MM.1S (cell line): ENCODE measurements at regions not wholly inside any gene's neighbourhood (a gene's known extent, or its start where the extent isn't known, plus 50 kb on each side); places are given as distances from the start of the nearest gene placed in this dataset.

Experiments
- DNase-seq: peaks from one replicate; pipeline ENCODE4 v3.0.0-alpha.2; 2015
- H2AFZ ChIP-seq: fragments of 300-600 bp; sonication (generic); 2 replicates; pipeline ENCODE4 v1.6.0; 2016; ENCODE audit warnings: antibody characterized with exemption, low read length
- H3F3A ChIP-seq: fragments of 300-600 bp; sonication (generic); 2 replicates; pipeline ENCODE4 v1.6.1; 2016; ENCODE audit warnings: mild to moderate bottlenecking, antibody characterized with exemption, low read length, moderate library complexity, mixed read lengths; ENCODE audit not compliant: insufficient read depth
- H3K27ac ChIP-seq: fragments of 300-600 bp; sonication (generic); 2 replicates; pipeline ENCODE4 v1.5.1; 2016; ENCODE audit warnings: mild to moderate bottlenecking, low read length
- H3K27me3 ChIP-seq: fragments of 300-600 bp; sonication (generic); replicated peaks from 2 replicates; pipeline ENCODE4 v1.6.0; 2016; ENCODE audit warnings: low read length; ENCODE audit not compliant: insufficient read depth
- H3K36me3 ChIP-seq: fragments of 300-600 bp; sonication (generic); replicated peaks from 2 replicates; pipeline ENCODE4 v1.6.1; 2016; ENCODE audit warnings: mild to moderate bottlenecking, low read length, mixed read lengths; ENCODE audit not compliant: insufficient read depth
- H3K4me1 ChIP-seq: fragments of 300-600 bp; sonication (generic); 2 replicates; pipeline ENCODE4 v1.6.1; 2016; ENCODE audit warnings: low read length, mixed read lengths
- H3K4me2 ChIP-seq: fragments of 300-600 bp; sonication (generic); 2 replicates; pipeline ENCODE4 v1.6.0; 2016; ENCODE audit warnings: low read depth, low read length
- H3K4me3 ChIP-seq: fragments of 300-600 bp; sonication (generic); 2 replicates; pipeline ENCODE4 v1.5.1; 2016; ENCODE audit warnings: low read length, mixed read lengths
- H3K79me2 ChIP-seq: fragments of 300-600 bp; sonication (generic); 2 replicates; pipeline ENCODE4 v1.6.1; 2016; ENCODE audit warnings: mixed run types, low read length, mixed read lengths
- H3K9ac ChIP-seq: fragments of 300-600 bp; sonication (generic); 2 replicates; pipeline ENCODE4 v1.6.1; 2016; ENCODE audit warnings: low read length, mixed read lengths
- H3K9me2 ChIP-seq: fragments of 300-600 bp; sonication (generic); replicated peaks from 2 replicates; pipeline ENCODE4 v1.6.1; 2016; ENCODE audit warnings: mild to moderate bottlenecking, low read length, mixed read lengths; ENCODE audit not compliant: insufficient read depth
- H3K9me3 ChIP-seq: fragments of 300-600 bp; sonication (generic); replicated peaks from 2 replicates; pipeline ENCODE4 v1.6.1; 2016; ENCODE audit warnings: mild to moderate bottlenecking, low read length, mixed read lengths; ENCODE audit not compliant: insufficient read depth
- H4K20me1 ChIP-seq: fragments of 300-600 bp; sonication (generic); 2 replicates; pipeline ENCODE4 v1.6.1; 2016; ENCODE audit warnings: mild to moderate bottlenecking, low read length, moderate library complexity, mixed read lengths; ENCODE audit not compliant: insufficient read depth
- CTCF ChIP-seq: fragments of 300-600 bp; sonication (generic); IDR thresholded peaks from 2 replicates; pipeline ENCODE4 v1.5.1; 2016; ENCODE audit warnings: antibody characterized with exemption, low read length, mixed read lengths
- EZH2 ChIP-seq: fragments of 300-600 bp; sonication (generic); optimal IDR thresholded peaks from 2 replicates; pipeline ENCODE3; 2017; ENCODE audit warnings: low read depth, mild to moderate bottlenecking, antibody characterized with exemption, low read length, mixed read lengths
- EZH2phosphoT487 ChIP-seq: fragments of 300-600 bp; sonication (generic); IDR thresholded peaks from 2 replicates; pipeline ENCODE4 v1.6.1; 2018; ENCODE audit warnings: antibody characterized with exemption, low read length

DNA sequence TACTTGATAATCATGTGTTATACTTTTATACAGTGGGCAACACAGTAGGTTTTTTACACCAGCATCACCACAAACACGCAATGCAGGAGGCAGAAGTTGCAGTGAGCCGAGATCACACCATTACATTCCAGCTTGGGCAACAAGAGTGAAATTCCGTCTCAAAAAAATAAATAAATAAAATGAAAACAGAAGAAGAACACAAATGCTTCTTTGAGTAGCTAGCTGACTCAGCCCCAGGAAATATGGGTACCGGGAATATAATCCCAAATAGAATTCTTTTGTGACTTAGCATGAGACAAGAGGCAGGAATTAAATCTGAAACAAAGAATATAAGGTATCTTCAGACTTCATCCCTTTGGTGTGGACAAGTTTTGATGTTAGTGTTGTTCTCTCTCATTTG lies 164.2 kb upstream of the ATXN1 start:
- Histone ChIP-seq H3K9ac (no peak overlapping the region), H3K27ac (no peak overlapping the region), H3K9me3 (no peaks in the 10 kb centered on the region), H3F3A (no peaks in the 10 kb centered on the region), H2AFZ (no peak overlapping the region), H3K79me2 (no peaks in the 10 kb centered on the region), H3K4me3 (no peak overlapping the region), H4K20me1 (no peaks in the 10 kb centered on the region), H3K27me3 (no peaks in the 10 kb centered on the region), H3K4me1 (no peaks in the 10 kb centered on the region), H3K9me2 (no peaks in the 10 kb centered on the region), H3K36me3 (no peaks in the 10 kb centered on the region), H3K4me2 (no peak overlapping the region)
- TF ChIP-seq EZH2: no peak
- no peak for TF ChIP-seq EZH2phosphoT487
- no peak for TF ChIP-seq CTCF
- DNase-seq: no peak

GRCh38 chr6:16922282-16922681 lies 161.0 kb upstream of the ATXN1 start:
- no peak overlapping the region for H2AFZ ChIP-seq
- H3K4me2 ChIP-seq: no peak overlapping the region
- no peak overlapping the region for H3K27ac ChIP-seq
- no peaks in the 10 kb centered on the region for H3K9me3 ChIP-seq
- H3K4me1 ChIP-seq: no peaks in the 10 kb centered on the region
- no peaks in the 10 kb centered on the region for H3K9me2 ChIP-seq
- H3K79me2 ChIP-seq: no peaks in the 10 kb centered on the region
- H3F3A ChIP-seq: no peaks in the 10 kb centered on the region
- TF ChIP-seq EZH2: no peak
- TF ChIP-seq CTCF: no peak
- TF ChIP-seq EZH2phosphoT487: no peak
- no peaks in the 10 kb centered on the region for H3K36me3 ChIP-seq
- no peaks in the 10 kb centered on the region for H4K20me1 ChIP-seq
- no peaks in the 10 kb centered on the region for H3K27me3 ChIP-seq
- no peak overlapping the region for H3K4me3 ChIP-seq
- DNase-seq: no peak
- no peak overlapping the region for H3K9ac ChIP-seq

DNA sequence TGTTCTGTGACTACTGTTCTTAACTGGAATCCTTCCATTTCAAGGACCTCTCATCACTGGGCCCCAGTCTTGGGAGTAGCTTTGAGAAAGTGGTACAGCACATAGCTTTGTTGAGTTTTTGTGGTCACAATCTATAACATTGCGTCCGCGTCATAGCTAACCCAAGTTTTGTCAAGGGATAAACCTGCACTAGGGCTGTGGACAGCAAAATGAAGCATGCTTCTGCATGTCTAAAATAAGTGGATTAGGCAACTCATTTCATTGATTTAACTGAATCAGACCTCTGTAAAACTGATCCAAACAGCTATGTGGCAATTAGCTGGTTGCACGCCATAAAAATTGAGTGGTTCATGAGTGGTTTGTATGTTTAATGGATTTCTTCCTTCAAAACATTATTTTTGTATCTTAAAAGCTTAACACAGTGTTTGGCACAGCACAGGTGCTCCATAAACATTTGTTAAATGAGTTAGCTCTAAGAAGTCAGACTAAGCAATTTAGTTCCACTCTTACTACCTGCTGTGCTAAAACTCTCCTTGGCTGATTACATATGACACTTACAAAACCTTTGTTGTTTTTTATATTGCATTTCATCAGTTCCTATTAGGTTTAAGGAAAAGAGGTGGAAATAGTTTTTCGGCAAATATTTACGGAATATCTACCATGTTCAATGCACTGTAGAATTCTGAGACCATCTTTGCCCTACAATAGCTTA lies 160.3 kb upstream of the ATXN1 start:
- Histone ChIP-seq H3K79me2 (no peaks in the 10 kb centered on the region), H3F3A (no peaks in the 10 kb centered on the region), H3K4me1 (no peaks in the 10 kb centered on the region), H3K9me3 (no peaks in the 10 kb centered on the region), H3K4me2 (no peak overlapping the region), H2AFZ (no peak overlapping the region), H4K20me1 (no peaks in the 10 kb centered on the region), H3K27ac (no peak overlapping the region), H3K9me2 (no peaks in the 10 kb centered on the region), H3K9ac (no peak overlapping the region), H3K27me3 (no peaks in the 10 kb centered on the region), H3K4me3 (no peak overlapping the region), H3K36me3 (no peaks in the 10 kb centered on the region)
- no peak for DNase-seq
- TF ChIP-seq EZH2phosphoT487 (no peak), CTCF (no peak), EZH2 (no peak)
